Esophagus squamous epithelium (tissue), 4 donors: ENCODE measurements at regions not wholly inside any gene's neighbourhood (a gene's known extent, or its start where the extent isn't known, plus 50 kb on each side); places are given as distances from the start of the nearest gene placed in this dataset.

Experiments
- POLR2A ChIP-seq, 4 donors: fragments of 450-650 bp; IDR thresholded peaks; one replicate each; pipeline ENCODE4 v1.6.1; 2017; ENCODE audit warnings: antibody characterized with exemption in 4 of 4, mild to moderate bottlenecking in 4 of 4, moderate library complexity in 3 of 4
- TF ChIP-seq, protein P1 (sequence below), 6 experiments: fragments of 450-650 bp in 4 of 6; fragments of 200-600 bp in 2 of 6; sonication (generic) in 2 of 6; IDR thresholded peaks; one replicate each; pipeline ENCODE4 v1.5.1; 2016 to 2019; ENCODE audit warnings: antibody characterized with exemption in 6 of 6, mild to moderate bottlenecking in 4 of 6, moderate library complexity in 4 of 6

DNA sequence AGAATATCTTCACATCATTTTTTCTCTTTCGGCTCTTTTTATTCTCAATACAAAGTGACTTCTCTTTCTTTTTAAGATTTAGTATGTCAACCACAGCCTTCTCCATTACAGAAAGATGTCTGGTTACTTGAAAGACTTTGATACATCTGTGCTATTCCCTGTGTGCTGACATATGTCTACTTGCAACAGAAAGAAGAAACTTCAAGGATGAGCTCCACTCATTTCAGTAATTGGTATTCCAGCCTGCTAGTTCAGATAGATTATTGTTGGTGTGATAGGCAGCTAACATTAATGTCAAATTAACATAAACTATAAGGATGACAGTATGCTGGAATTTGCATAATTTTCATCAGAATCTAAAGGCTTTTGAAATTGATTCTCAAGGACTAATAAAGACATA is 948.7 kb downstream of the PCDH18 start:
- TF ChIP-seq, protein P1, sequence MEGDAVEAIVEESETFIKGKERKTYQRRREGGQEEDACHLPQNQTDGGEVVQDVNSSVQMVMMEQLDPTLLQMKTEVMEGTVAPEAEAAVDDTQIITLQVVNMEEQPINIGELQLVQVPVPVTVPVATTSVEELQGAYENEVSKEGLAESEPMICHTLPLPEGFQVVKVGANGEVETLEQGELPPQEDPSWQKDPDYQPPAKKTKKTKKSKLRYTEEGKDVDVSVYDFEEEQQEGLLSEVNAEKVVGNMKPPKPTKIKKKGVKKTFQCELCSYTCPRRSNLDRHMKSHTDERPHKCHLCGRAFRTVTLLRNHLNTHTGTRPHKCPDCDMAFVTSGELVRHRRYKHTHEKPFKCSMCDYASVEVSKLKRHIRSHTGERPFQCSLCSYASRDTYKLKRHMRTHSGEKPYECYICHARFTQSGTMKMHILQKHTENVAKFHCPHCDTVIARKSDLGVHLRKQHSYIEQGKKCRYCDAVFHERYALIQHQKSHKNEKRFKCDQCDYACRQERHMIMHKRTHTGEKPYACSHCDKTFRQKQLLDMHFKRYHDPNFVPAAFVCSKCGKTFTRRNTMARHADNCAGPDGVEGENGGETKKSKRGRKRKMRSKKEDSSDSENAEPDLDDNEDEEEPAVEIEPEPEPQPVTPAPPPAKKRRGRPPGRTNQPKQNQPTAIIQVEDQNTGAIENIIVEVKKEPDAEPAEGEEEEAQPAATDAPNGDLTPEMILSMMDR (IDR thresholded peaks at IDR 0.05), result no peak
- TF ChIP-seq POLR2A (IDR thresholded peaks at IDR 0.05), result no peak
